Liver (tissue), 3 donors: ENCODE measurements at regions not wholly inside any gene's neighbourhood (a gene's known extent, or its start where the extent isn't known, plus 50 kb on each side); places are given as distances from the start of the nearest gene placed in this dataset.

ENCODE experiments used
- CTCF ChIP-seq: fragments of 150-350 bp; IDR thresholded peaks from 2 replicates; pipeline ENCODE4 v1.5.1; 2017; ENCODE audit warnings: improper control_type of control experiment, low read depth, low read length; ENCODE audit not compliant: missing input control
- RAD21 ChIP-seq, 2 donors: IDR thresholded peaks; 2 replicates each; pipeline ENCODE4 v1.6.1; 2016; ENCODE audit warnings: antibody characterized with exemption in 2 of 2, mild to moderate bottlenecking in 2 of 2
- REST ChIP-seq: IDR thresholded peaks from 2 replicates; pipeline ENCODE4 v1.6.1; 2016; ENCODE audit warnings: antibody characterized with exemption, mild to moderate bottlenecking
- SP1 ChIP-seq: IDR thresholded peaks from 2 replicates; pipeline ENCODE4 v1.6.1; 2018; ENCODE audit warnings: antibody characterized with exemption, mild to moderate bottlenecking
- YY1 ChIP-seq: IDR thresholded peaks from 2 replicates; pipeline ENCODE4 v1.6.1; 2016; ENCODE audit warnings: antibody characterized with exemption, mild to moderate bottlenecking
- donor health status: healthy.
- donor health status: healthy.

GRCh38 chr5:6253846-6254245, 124.5 kb downstream of the MED10 start:
- TF ChIP-seq CTCF (no peak), YY1 (no peak), RAD21 (IDR thresholded peaks at IDR 0.05) (no peak), REST (no peak), SP1 (no peak)
